Endothelial cell of umbilical vein (primary cell): ENCODE measurements at regions not wholly inside any gene's neighbourhood (a gene's known extent, or its start where the extent isn't known, plus 50 kb on each side); places are given as distances from the start of the nearest gene placed in this dataset.

ENCODE experiments used
- BruUV-seq: library from RNA; stranded (reverse); fragments of 400-500 nt; replicated peaks from 2 replicates; lab custom pipeline; 2021; lab: Mats Ljungman, UMichigan
- CTCF ChIA-PET: fragments of 300-600, 350-600 bp; sonication (Branson Sonifier 250); formaldehyde crosslinking; loops from one replicate; lab custom pipeline; 2021; ENCODE audit warnings: antibody characterized with exemption, inconsistent platforms; lab: Charles Lee
- POLR2A ChIA-PET: fragments of 300-600, 350-600 bp; sonication (Branson Sonifier 250); formaldehyde crosslinking; loops from one replicate; lab custom pipeline; 2021; ENCODE audit warnings: antibody characterized with exemption, inconsistent platforms; lab: Charles Lee
- DNase-seq: peaks from one replicate; pipeline ENCODE4 v3.0.0-alpha.2; 2011; ENCODE audit warnings: low read depth, low spot score
- FAIRE-seq: peaks from 2 replicates; lab custom pipeline; 2011; peaks lifted over from hg19 to GRCh38; lab: Jason Lieb, UNC
- H2AFZ ChIP-seq: 2 replicates; pipeline ENCODE4 v1.6.0; 2012; ENCODE audit warnings: low read depth, low read length, control low read depth, inconsistent platforms
- H3K27ac ChIP-seq: 2 replicates; pipeline ENCODE4 v1.5.1; 2011; ENCODE audit warnings: low read depth, mild to moderate bottlenecking, control low read depth, low read length, moderate library complexity; ENCODE audit not compliant: insufficient read depth
- H3K27me3 ChIP-seq, 2 experiments: 2 replicates each; pipeline versions ENCODE4 v1.6.0 to v1.6.1; 2011; ENCODE audit warnings: low read length in 2 of 2, mixed read lengths in 1 of 2; ENCODE audit not compliant: control insufficient read depth in 2 of 2, insufficient read depth in 2 of 2
- H3K36me3 ChIP-seq, 2 experiments: 2 replicates in 1 of 2; 3 replicates in 1 of 2; pipeline ENCODE4 v1.5.1; 2011; ENCODE audit warnings: low read length in 2 of 2, mild to moderate bottlenecking in 1 of 2, moderate library complexity in 1 of 2; ENCODE audit not compliant: control insufficient read depth in 2 of 2, insufficient read depth in 2 of 2; ENCODE audit errors: extremely low read depth in 1 of 2
- H3K4me1 ChIP-seq: 3 replicates; pipeline ENCODE4 v1.5.1; 2011; ENCODE audit warnings: mild to moderate bottlenecking, low read length; ENCODE audit not compliant: control insufficient read depth, insufficient read depth; ENCODE audit errors: extremely low read depth
- H3K4me2 ChIP-seq: 2 replicates; pipeline ENCODE4 v1.6.1; 2011; ENCODE audit warnings: low read length, control low read depth, mixed read lengths; ENCODE audit not compliant: insufficient read depth
- H3K4me3 ChIP-seq, 3 experiments: fragments of 200-600 bp in 1 of 3; sonication (generic), shearing (Covaris generic) in 1 of 3; replicated peaks in 1 of 3; 2 replicates each; pipeline ENCODE4 v1.5.1; 2011 to 2016; ENCODE audit warnings: control low read depth in 3 of 3, low read length in 3 of 3, mild to moderate bottlenecking in 2 of 3, inconsistent platforms in 1 of 3, low read depth in 1 of 3, moderate library complexity in 1 of 3; ENCODE audit not compliant: insufficient read depth in 1 of 3
- H3K79me2 ChIP-seq: 2 replicates; pipeline ENCODE4 v1.6.0; 2012; ENCODE audit warnings: low read length, inconsistent platforms; ENCODE audit not compliant: control insufficient read depth, insufficient read depth
- H3K9ac ChIP-seq: replicated peaks from 2 replicates; pipeline ENCODE3; 2011; ENCODE audit warnings: low read length, control low read depth; ENCODE audit not compliant: insufficient read depth; ENCODE audit errors: extremely low read depth
- H3K9me1 ChIP-seq: replicated peaks from 3 replicates; pipeline ENCODE4 v1.6.0; 2011; ENCODE audit warnings: mild to moderate bottlenecking, low read length; ENCODE audit not compliant: control insufficient read depth, insufficient read depth; ENCODE audit errors: extremely low read depth
- H3K9me3 ChIP-seq: replicated peaks from 2 replicates; pipeline ENCODE4 v1.5.1; 2012; ENCODE audit warnings: low read length, inconsistent platforms; ENCODE audit not compliant: control insufficient read depth, insufficient read depth
- H4K20me1 ChIP-seq: replicated peaks from 2 replicates; pipeline ENCODE3; 2011; ENCODE audit warnings: mild to moderate bottlenecking, low read length; ENCODE audit not compliant: control insufficient read depth, insufficient read depth; ENCODE audit errors: extremely low read depth
- EZH2 ChIP-seq: IDR thresholded peaks from 2 replicates; pipeline ENCODE4 v1.6.1; 2012; ENCODE audit warnings: borderline replicate concordance, low read depth, mild to moderate bottlenecking, moderate library complexity, low read length, inconsistent platforms; ENCODE audit not compliant: severe bottlenecking
- FOS ChIP-seq: IDR thresholded peaks from 2 replicates; pipeline ENCODE4 v1.6.1; 2011; ENCODE audit warnings: mild to moderate bottlenecking, low read length, moderate library complexity, borderline replicate concordance; ENCODE audit not compliant: insufficient read depth
- GATA2 ChIP-seq: IDR thresholded peaks from 2 replicates; pipeline ENCODE4 v1.7.0; 2011; ENCODE audit warnings: low read depth, mild to moderate bottlenecking, moderate library complexity, mixed read lengths, low read length; ENCODE audit not compliant: insufficient read length, insufficient read depth
- JUN ChIP-seq: IDR thresholded peaks from 2 replicates; pipeline ENCODE4 v1.6.1; 2011; ENCODE audit warnings: borderline replicate concordance, low read depth; ENCODE audit not compliant: insufficient read length, insufficient read depth
- MYC ChIP-seq: IDR thresholded peaks from one replicate; pipeline ENCODE4 v1.6.1; 2011; ENCODE audit warnings: mild to moderate bottlenecking, low read depth, low read length
- POLR2A ChIP-seq: IDR thresholded peaks from 2 replicates; pipeline ENCODE4 v1.6.1; 2012; ENCODE audit warnings: low read depth, mild to moderate bottlenecking, control low read depth, low read length
- POLR2AphosphoS5 ChIP-seq: IDR thresholded peaks from 2 replicates; pipeline ENCODE4 v1.6.1; 2012; ENCODE audit warnings: low read depth, mild to moderate bottlenecking, control low read depth, low read length, moderate library complexity; ENCODE audit not compliant: insufficient read depth
- dilution Hi-C: fragments of 300-500 bp; cut with MboI; formaldehyde crosslinking; loops from one replicate; pipeline ENCODE4 v1.15.0; 2019; ENCODE audit warnings: low sequenced_read_pairs; ENCODE audit not compliant: extremely low pct_ligation_motif_present
- intact Hi-C: fragments of 100-400 bp; cut with micrococcal nuclease; formaldehyde crosslinking; loops from one replicate; pipeline ENCODE4 v1.10.0; 2022
- TF ChIP-seq, protein P1 (sequence below): IDR thresholded peaks from 2 replicates; pipeline ENCODE4 v1.6.1; 2011; ENCODE audit not compliant: insufficient read depth, insufficient read length
- TF ChIP-seq, protein P2 (sequence below), 2 donors: IDR thresholded peaks; 1 replicate in 1 of 2; 2 replicates in 1 of 2; pipeline ENCODE4 v1.5.1; 2011; ENCODE audit warnings: low read length in 2 of 2, mild to moderate bottlenecking in 2 of 2, moderate library complexity in 2 of 2, control low read depth in 1 of 2, inconsistent platforms in 1 of 2, low read depth in 1 of 2; ENCODE audit not compliant: insufficient read depth in 1 of 2; ENCODE audit errors: extremely low read depth in 1 of 2

DNA sequence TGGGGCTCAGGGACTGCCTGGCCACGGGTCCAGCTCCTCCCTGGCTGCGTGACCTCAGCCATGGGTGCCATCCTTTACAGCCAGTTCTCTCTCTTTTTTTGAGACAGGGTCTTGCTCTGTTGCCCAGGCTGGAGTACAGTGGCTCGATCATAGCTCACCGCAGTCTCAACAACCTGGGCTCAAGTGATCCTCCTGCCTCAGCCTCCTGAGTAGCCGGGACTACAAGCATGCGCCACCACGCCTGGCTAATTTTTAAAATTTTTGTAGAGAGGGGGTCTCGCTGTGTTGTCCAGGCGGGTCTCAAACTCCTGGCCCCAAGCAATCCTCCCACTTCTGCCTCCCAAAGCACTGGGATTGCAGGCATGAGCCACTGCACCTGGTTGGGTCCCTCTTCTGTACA, 75.4 kb downstream of the PTPRS start:
- CTCF ChIA-PET, result no interaction called here
- Histone ChIP-seq H3K4me2 (no peak overlapping the region), H3K27me3 (peaks cover 2 to 4% of the 10 kb centered on the region in 2 experiments), H3K36me3 (no peaks in the 10 kb centered on the region), H4K20me1 (no peaks in the 10 kb centered on the region), H3K9me3 (no peaks in the 10 kb centered on the region), H3K9ac (no peak overlapping the region), H3K9me1 (no peaks in the 10 kb centered on the region), H3K4me3 (no peak overlapping the region), H2AFZ (no peak overlapping the region), H3K79me2 (no peaks in the 10 kb centered on the region), H3K27ac (no peak overlapping the region), H3K4me1 (no peaks in the 10 kb centered on the region)
- POLR2A ChIA-PET, result no interaction called here
- TF ChIP-seq GATA2 (no peak), POLR2A (no peak), POLR2AphosphoS5 (no peak)
- dilution Hi-C loops, result no loop called here
- no TSS peak for BruUV-seq
- FAIRE-seq, result no peak
- intact Hi-C loops, result no loop called here
- DNase-seq, result no peak

DNA sequence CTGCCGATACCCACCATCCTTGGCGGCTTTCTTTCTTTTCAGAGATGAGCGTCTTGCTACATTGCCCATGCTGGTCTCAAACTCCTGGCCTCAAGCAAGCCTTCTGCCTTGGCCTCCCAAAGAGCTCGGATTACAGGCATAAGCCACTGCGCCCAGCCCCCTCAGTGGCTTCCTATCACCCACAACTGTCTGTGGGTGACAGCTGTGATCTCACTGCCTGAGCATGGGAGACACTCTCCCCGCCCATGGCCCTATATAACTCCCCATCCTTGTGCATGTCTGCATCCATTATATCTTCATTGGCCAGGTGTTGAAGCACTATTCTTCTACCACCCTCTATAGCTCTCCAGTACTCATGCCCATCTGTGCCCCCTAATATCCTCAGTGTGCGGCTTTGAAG, 76.2 kb downstream of the PTPRS start:
- Histone ChIP-seq H3K4me3 (no peak overlapping the region), H3K4me1 (no peaks in the 10 kb centered on the region), H3K79me2 (no peaks in the 10 kb centered on the region), H3K4me2 (no peak overlapping the region), H3K27ac (no peak overlapping the region), H3K36me3 (no peaks in the 10 kb centered on the region), H3K9me1 (no peaks in the 10 kb centered on the region), H4K20me1 (no peaks in the 10 kb centered on the region), H3K9ac (no peak overlapping the region), H3K9me3 (no peaks in the 10 kb centered on the region), H2AFZ (no peak overlapping the region), H3K27me3 (peaks cover 2 to 4% of the 10 kb centered on the region in 2 experiments)
- dilution Hi-C loops (no loop called here), intact Hi-C loops (no loop called here)
- CTCF ChIA-PET, result no interaction called here
- POLR2A ChIA-PET, result no interaction called here
- TF ChIP-seq GATA2 (no peak), EZH2 (no peak), MYC (no peak), POLR2A (no peak), POLR2AphosphoS5 (no peak), JUN (no peak), FOS (no peak)
- TF ChIP-seq, protein P1, sequence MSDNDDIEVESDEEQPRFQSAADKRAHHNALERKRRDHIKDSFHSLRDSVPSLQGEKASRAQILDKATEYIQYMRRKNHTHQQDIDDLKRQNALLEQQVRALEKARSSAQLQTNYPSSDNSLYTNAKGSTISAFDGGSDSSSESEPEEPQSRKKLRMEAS, result no peak
- TF ChIP-seq, protein P2, sequence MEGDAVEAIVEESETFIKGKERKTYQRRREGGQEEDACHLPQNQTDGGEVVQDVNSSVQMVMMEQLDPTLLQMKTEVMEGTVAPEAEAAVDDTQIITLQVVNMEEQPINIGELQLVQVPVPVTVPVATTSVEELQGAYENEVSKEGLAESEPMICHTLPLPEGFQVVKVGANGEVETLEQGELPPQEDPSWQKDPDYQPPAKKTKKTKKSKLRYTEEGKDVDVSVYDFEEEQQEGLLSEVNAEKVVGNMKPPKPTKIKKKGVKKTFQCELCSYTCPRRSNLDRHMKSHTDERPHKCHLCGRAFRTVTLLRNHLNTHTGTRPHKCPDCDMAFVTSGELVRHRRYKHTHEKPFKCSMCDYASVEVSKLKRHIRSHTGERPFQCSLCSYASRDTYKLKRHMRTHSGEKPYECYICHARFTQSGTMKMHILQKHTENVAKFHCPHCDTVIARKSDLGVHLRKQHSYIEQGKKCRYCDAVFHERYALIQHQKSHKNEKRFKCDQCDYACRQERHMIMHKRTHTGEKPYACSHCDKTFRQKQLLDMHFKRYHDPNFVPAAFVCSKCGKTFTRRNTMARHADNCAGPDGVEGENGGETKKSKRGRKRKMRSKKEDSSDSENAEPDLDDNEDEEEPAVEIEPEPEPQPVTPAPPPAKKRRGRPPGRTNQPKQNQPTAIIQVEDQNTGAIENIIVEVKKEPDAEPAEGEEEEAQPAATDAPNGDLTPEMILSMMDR (IDR thresholded peaks at IDR 0.05; ENCODE audit: extremely low read depth in 1 of 2, insufficient read depth in 1 of 2, low read depth in 1 of 2, low read length in 2 of 2), result no peak
- FAIRE-seq (no peak), DNase-seq (no peak)
- no TSS peak for BruUV-seq
